K562 (cell line): ENCODE measurements at regions not wholly inside any gene's neighbourhood (a gene's known extent, or its start where the extent isn't known, plus 50 kb on each side); places are given as distances from the start of the nearest gene placed in this dataset.

Source experiments
- ATAC-seq: fragments of 200-7000 bp; cut with Tn5 transposase; 3 replicates; pipeline ENCODE4 v1.9.1; 2020; ENCODE audit warnings: moderate library complexity
- BruUV-seq: library from RNA; stranded (reverse); fragments of 400-500 nt; replicated peaks from 2 replicates; lab custom pipeline; 2021; lab: Mats Ljungman, UMichigan
- CTCF ChIA-PET: fragments of 300-600 bp; formaldehyde crosslinking; extraction: SDS; loops from one replicate; lab custom pipeline; 2021; ENCODE audit warnings: low intra/inter-chr PET ratio; lab: Yijun Ruan, JAX
- POLR2A ChIA-PET: fragments of 300-600, 350-650 bp; sonication (Branson Sonifier 250); formaldehyde crosslinking; extraction: SDS; loops from one replicate; lab custom pipeline; 2021; ENCODE audit warnings: antibody characterized with exemption, inconsistent platforms; lab: Yijun Ruan, JAX
- DNase-seq, 4 experiments: peaks; one replicate each; pipeline versions ENCODE4 v3.0.0 to v3.0.0-alpha.2; 2011 to 2018; ENCODE audit warnings: low spot score in 3 of 4, mixed read lengths in 3 of 4; ENCODE audit errors: extremely low read depth in 1 of 4
- FAIRE-seq: peaks from 2 replicates; lab custom pipeline; 2011; peaks lifted over from hg19 to GRCh38; lab: Jason Lieb, UNC
- H2AFZ ChIP-seq: 2 replicates; pipeline ENCODE4 v1.6.0; 2011; ENCODE audit warnings: low read depth, low read length, control low read depth, inconsistent platforms
- H3K27ac ChIP-seq: fragments of 200-600 bp; 3 replicates; pipeline ENCODE4 v1.8.0; 2011; ENCODE audit warnings: low read depth, mild to moderate bottlenecking, control low read depth, inconsistent platforms, low read length, moderate library complexity, mixed read lengths; ENCODE audit errors: extremely low read depth
- H3K27me3 ChIP-seq, 2 experiments: fragments of 300-600 bp in 1 of 2; 2 replicates in 1 of 2; 3 replicates in 1 of 2; pipeline versions ENCODE4 v1.6.0 to v1.8.0; 2011; ENCODE audit warnings: inconsistent platforms in 2 of 2, low read length in 2 of 2, mild to moderate bottlenecking in 1 of 2, mixed read lengths in 1 of 2, moderate library complexity in 1 of 2; ENCODE audit not compliant: control insufficient read depth in 2 of 2, insufficient read depth in 2 of 2
- H3K36me3 ChIP-seq: fragments of 300-600 bp; 3 replicates; pipeline ENCODE4 v1.8.0; 2011; ENCODE audit warnings: mild to moderate bottlenecking, low read length, inconsistent platforms; ENCODE audit not compliant: control insufficient read depth, insufficient read depth
- H3K4me1 ChIP-seq, 2 experiments: fragments of 200-600 bp in 1 of 2; replicated peaks in 1 of 2; 2 replicates in 1 of 2; 3 replicates in 1 of 2; pipeline versions ENCODE4 v1.5.1 to v1.8.0; 2011; ENCODE audit warnings: inconsistent platforms in 2 of 2, low read length in 2 of 2, mild to moderate bottlenecking in 1 of 2, mixed read lengths in 1 of 2, moderate library complexity in 1 of 2; ENCODE audit not compliant: control insufficient read depth in 2 of 2, insufficient read depth in 2 of 2
- H3K4me2 ChIP-seq: 2 replicates; pipeline ENCODE4 v1.6.1; 2011; ENCODE audit warnings: low read length, control low read depth, inconsistent platforms, mixed read lengths; ENCODE audit not compliant: insufficient read depth
- H3K4me3 ChIP-seq: fragments of 200-600 bp; sonication (generic), shearing (Covaris generic); 2 replicates; pipeline ENCODE4 v1.5.1; 2016; ENCODE audit warnings: control low read depth, inconsistent platforms
- H3K79me2 ChIP-seq: fragments of 200-600 bp; 3 replicates; pipeline ENCODE4 v1.8.0; 2011; ENCODE audit warnings: low read length, inconsistent platforms; ENCODE audit not compliant: control insufficient read depth, insufficient read depth
- H3K9ac ChIP-seq, 2 experiments: 2 replicates each; pipeline versions ENCODE4 v1.6.0 to v1.6.1; 2011; ENCODE audit warnings: low read depth in 2 of 2, low read length in 2 of 2, control low read depth in 1 of 2, inconsistent platforms in 1 of 2, mild to moderate bottlenecking in 1 of 2, mixed read lengths in 1 of 2; ENCODE audit not compliant: insufficient read depth in 1 of 2
- H3K9me1 ChIP-seq: one replicate; pipeline ENCODE4 v1.6.0; 2011; ENCODE audit warnings: inconsistent platforms, mild to moderate bottlenecking, low read length, moderate library complexity; ENCODE audit not compliant: control insufficient read depth, insufficient read depth
- H3K9me3 ChIP-seq: replicated peaks from 2 replicates; pipeline ENCODE4 v1.5.1; 2011; ENCODE audit warnings: low read depth, low read length, inconsistent platforms; ENCODE audit not compliant: control insufficient read depth, insufficient read depth
- H4K20me1 ChIP-seq: replicated peaks from 2 replicates; pipeline ENCODE4 v1.6.1; 2011; ENCODE audit warnings: low read length, inconsistent platforms, mixed read lengths; ENCODE audit not compliant: control insufficient read depth, insufficient read depth
- BCOR ChIP-seq: fragments of 450-650 bp; IDR thresholded peaks from 2 replicates; pipeline ENCODE4 v1.6.1; 2016
- HNRNPUL1 ChIP-seq: fragments of 200-400 bp; formaldehyde crosslinking; IDR thresholded peaks from 2 replicates; pipeline ENCODE4 v1.6.1; 2017; ENCODE audit warnings: low read length
- KDM5B ChIP-seq: fragments of 200-600 bp; sonication (generic); IDR thresholded peaks from 2 replicates; pipeline ENCODE4 v1.6.1; 2012; ENCODE audit warnings: low read depth, mild to moderate bottlenecking, moderate library complexity, low read length, control low read depth, inconsistent platforms; ENCODE audit not compliant: insufficient replicate concordance
- LCOR ChIP-seq: sonication (generic); formaldehyde crosslinking; IDR thresholded peaks from 2 replicates; pipeline ENCODE4 v1.8.0; 2022; ENCODE audit warnings: mild to moderate bottlenecking, missing genetic modification reagents
- MAZ ChIP-seq, 2 experiments: fragments of 450-650 bp in 1 of 2; sonication (generic) in 1 of 2; formaldehyde crosslinking; IDR thresholded peaks in 1 of 2; conservative IDR thresholded peaks in 1 of 2; 2 replicates each; pipeline versions ENCODE4 v1.4.0 to v1.5.0; 2020; ENCODE audit warnings: mild to moderate bottlenecking in 1 of 2, missing genetic modification reagents in 1 of 2
- NFE2L1 ChIP-seq: fragments of 450-650 bp; IDR thresholded peaks from 2 replicates; pipeline ENCODE4 v1.6.1; 2016; ENCODE audit warnings: missing genetic modification characterization, low read depth, mild to moderate bottlenecking, missing compliant biosample characterization, moderate library complexity, borderline replicate concordance
- PCBP1 ChIP-seq: fragments of 200-400 bp; formaldehyde crosslinking; IDR thresholded peaks from 2 replicates; pipeline ENCODE4 v1.6.1; 2018; ENCODE audit warnings: mild to moderate bottlenecking, low read depth, low read length; ENCODE audit not compliant: poor library complexity, severe bottlenecking
- POLR2A ChIP-seq: fragments of 450-650 bp; conservative IDR thresholded peaks from 2 replicates; pipeline ENCODE4 v1.6.1; 2016
- POLR3G ChIP-seq: IDR thresholded peaks from 2 replicates; pipeline ENCODE4 v1.6.1; 2011; ENCODE audit not compliant: insufficient read length, insufficient replicate concordance; ENCODE audit errors: extremely low read depth
- ZFP1 ChIP-seq: fragments of 450-650 bp; formaldehyde crosslinking; IDR thresholded peaks from 2 replicates; pipeline ENCODE4 v1.4.0; 2020; ENCODE audit warnings: mild to moderate bottlenecking, mixed read lengths
- WGBS: fragments of 100-300 bp; shearing (Covaris generic); methylation state at CpG from one replicate; pipeline ENCODE4 v1.1.6; 2016; ENCODE audit warnings: low coverage, mixed read lengths; ENCODE audit not compliant: insufficient coverage; ENCODE audit errors: missing lambda C conversion rate; 5-methylcytosine and 5-hydroxymethylcytosine counted together
- in situ Hi-C: fragments of 300-500 bp; cut with MboI; formaldehyde crosslinking; loops from 4 replicates; pipeline ENCODE4 v1.15.0; 2018; ENCODE audit warnings: inconsistent platforms, mixed read lengths
- intact Hi-C: fragments of 100-400 bp; cut with micrococcal nuclease; formaldehyde crosslinking; loops from 2 replicates; pipeline ENCODE4 v1.14.2; 2022
- TF ChIP-seq, protein P1 (sequence below): fragments of 250-450 bp; sonication (Bioruptor Pico); IDR thresholded peaks from 2 replicates; pipeline ENCODE4 v1.5.0; 2020; ENCODE audit warnings: mild to moderate bottlenecking, borderline replicate concordance
- TF ChIP-seq, protein P2 (sequence below): fragments of 200-800 bp; sonication (Bioruptor generic); IDR thresholded peaks from 2 replicates; pipeline ENCODE4 v1.6.1; 2016; ENCODE audit warnings: missing genetic modification characterization, missing compliant biosample characterization
- TF ChIP-seq, protein P3 (sequence below): fragments of 250-450 bp; sonication (Bioruptor Pico); IDR thresholded peaks from 2 replicates; pipeline ENCODE4 v1.5.0; 2022; ENCODE audit warnings: mild to moderate bottlenecking

DNA sequence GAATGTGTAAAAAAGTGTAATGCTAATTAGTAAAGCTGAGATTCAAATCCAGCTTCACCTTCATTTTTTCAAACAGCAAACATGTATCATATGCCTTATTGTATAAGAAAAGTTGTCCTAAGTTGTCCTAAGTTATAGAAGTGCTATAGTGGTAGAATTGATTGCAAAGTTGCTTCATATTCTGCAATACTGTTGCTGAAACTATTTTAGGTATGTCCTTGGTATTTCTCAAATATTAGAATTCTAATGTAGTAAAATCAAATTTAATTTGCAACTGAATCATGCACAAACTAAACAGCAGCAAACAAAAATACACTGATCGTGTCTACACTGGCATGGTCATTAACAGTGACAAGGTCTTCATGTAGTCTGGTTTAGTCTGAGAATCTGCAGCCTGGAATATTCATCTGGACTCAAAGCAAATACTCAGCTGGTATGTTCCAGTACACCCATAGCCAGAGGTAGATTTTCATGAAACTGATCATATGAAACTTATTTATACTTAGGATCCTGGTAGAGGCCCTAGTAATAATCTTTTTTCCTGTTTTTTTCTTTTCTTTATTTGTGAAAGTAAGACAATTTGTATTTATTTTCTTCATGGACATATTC lies 555.6 kb upstream of the ZEB2 start:
- Histone ChIP-seq H3K79me2 (no peaks in the 10 kb centered on the region), H3K27me3 (no peaks in the 10 kb centered on the region), H3K4me1 (no peaks in the 10 kb centered on the region), H3K36me3 (no peaks in the 10 kb centered on the region), H3K9ac (no peak overlapping the region), H3K4me2 (no peak overlapping the region), H4K20me1 (no peaks in the 10 kb centered on the region), H2AFZ (no peak overlapping the region), H3K9me3 (no peaks in the 10 kb centered on the region), H3K4me3 (no peak overlapping the region), H3K27ac (no peak overlapping the region), H3K9me1 (no peaks in the 10 kb centered on the region)
- 21% methylated on average over 1 of the region's 1 CpG for WGBS
- CTCF ChIA-PET, result no interaction called here
- intact Hi-C loops, result no loop called here
- FAIRE-seq, result no peak
- no TSS peak for BruUV-seq
- DNase-seq, result no peak
- TF ChIP-seq BCOR, result no peak
- no peak for TF ChIP-seq NFE2L1 (tag)
- TF ChIP-seq PCBP1, result no peak
- TF ChIP-seq, protein P1, sequence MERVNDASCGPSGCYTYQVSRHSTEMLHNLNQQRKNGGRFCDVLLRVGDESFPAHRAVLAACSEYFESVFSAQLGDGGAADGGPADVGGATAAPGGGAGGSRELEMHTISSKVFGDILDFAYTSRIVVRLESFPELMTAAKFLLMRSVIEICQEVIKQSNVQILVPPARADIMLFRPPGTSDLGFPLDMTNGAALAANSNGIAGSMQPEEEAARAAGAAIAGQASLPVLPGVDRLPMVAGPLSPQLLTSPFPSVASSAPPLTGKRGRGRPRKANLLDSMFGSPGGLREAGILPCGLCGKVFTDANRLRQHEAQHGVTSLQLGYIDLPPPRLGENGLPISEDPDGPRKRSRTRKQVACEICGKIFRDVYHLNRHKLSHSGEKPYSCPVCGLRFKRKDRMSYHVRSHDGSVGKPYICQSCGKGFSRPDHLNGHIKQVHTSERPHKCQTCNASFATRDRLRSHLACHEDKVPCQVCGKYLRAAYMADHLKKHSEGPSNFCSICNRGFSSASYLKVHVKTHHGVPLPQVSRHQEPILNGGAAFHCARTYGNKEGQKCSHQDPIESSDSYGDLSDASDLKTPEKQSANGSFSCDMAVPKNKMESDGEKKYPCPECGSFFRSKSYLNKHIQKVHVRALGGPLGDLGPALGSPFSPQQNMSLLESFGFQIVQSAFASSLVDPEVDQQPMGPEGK (CRISPR knock-in tag), result no peak
- no peak for TF ChIP-seq ZFP1 (CRISPR knock-in tag)
- TF ChIP-seq KDM5B, result no peak
- TF ChIP-seq, protein P2, sequence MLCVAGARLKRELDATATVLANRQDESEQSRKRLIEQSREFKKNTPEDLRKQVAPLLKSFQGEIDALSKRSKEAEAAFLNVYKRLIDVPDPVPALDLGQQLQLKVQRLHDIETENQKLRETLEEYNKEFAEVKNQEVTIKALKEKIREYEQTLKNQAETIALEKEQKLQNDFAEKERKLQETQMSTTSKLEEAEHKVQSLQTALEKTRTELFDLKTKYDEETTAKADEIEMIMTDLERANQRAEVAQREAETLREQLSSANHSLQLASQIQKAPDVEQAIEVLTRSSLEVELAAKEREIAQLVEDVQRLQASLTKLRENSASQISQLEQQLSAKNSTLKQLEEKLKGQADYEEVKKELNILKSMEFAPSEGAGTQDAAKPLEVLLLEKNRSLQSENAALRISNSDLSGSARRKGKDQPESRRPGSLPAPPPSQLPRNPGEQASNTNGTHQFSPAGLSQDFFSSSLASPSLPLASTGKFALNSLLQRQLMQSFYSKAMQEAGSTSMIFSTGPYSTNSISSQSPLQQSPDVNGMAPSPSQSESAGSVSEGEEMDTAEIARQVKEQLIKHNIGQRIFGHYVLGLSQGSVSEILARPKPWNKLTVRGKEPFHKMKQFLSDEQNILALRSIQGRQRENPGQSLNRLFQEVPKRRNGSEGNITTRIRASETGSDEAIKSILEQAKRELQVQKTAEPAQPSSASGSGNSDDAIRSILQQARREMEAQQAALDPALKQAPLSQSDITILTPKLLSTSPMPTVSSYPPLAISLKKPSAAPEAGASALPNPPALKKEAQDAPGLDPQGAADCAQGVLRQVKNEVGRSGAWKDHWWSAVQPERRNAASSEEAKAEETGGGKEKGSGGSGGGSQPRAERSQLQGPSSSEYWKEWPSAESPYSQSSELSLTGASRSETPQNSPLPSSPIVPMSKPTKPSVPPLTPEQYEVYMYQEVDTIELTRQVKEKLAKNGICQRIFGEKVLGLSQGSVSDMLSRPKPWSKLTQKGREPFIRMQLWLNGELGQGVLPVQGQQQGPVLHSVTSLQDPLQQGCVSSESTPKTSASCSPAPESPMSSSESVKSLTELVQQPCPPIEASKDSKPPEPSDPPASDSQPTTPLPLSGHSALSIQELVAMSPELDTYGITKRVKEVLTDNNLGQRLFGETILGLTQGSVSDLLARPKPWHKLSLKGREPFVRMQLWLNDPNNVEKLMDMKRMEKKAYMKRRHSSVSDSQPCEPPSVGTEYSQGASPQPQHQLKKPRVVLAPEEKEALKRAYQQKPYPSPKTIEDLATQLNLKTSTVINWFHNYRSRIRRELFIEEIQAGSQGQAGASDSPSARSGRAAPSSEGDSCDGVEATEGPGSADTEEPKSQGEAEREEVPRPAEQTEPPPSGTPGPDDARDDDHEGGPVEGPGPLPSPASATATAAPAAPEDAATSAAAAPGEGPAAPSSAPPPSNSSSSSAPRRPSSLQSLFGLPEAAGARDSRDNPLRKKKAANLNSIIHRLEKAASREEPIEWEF (CRISPR knock-in tag), result no peak
- TF ChIP-seq, protein P3, sequence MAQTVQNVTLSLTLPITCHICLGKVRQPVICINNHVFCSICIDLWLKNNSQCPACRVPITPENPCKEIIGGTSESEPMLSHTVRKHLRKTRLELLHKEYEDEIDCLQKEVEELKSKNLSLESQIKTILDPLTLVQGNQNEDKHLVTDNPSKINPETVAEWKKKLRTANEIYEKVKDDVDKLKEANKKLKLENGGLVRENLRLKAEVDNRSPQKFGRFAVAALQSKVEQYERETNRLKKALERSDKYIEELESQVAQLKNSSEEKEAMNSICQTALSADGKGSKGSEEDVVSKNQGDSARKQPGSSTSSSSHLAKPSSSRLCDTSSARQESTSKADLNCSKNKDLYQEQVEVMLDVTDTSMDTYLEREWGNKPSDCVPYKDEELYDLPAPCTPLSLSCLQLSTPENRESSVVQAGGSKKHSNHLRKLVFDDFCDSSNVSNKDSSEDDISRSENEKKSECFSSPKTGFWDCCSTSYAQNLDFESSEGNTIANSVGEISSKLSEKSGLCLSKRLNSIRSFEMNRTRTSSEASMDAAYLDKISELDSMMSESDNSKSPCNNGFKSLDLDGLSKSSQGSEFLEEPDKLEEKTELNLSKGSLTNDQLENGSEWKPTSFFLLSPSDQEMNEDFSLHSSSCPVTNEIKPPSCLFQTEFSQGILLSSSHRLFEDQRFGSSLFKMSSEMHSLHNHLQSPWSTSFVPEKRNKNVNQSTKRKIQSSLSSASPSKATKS (CRISPR knock-in tag), result no peak
- TF ChIP-seq LCOR (CRISPR knock-in tag), result no peak
- no peak for TF ChIP-seq HNRNPUL1
- no peak for TF ChIP-seq MAZ (CRISPR knock-in tag; conservative IDR thresholded peaks at IDR 0.05 in 1 of 2, IDR thresholded peaks at IDR 0.05 in 1 of 2)
- TF ChIP-seq POLR3G, result no peak
- no peak for TF ChIP-seq POLR2A
- ATAC-seq, result no peak
- POLR2A ChIA-PET, result no interaction called here
- in situ Hi-C loops, result no loop called here
